Astrocyte (in vitro differentiated cells and primary cell): ENCODE measurements at regions not wholly inside any gene's neighbourhood (a gene's known extent, or its start where the extent isn't known, plus 50 kb on each side); places are given as distances from the start of the nearest gene placed in this dataset.

Experiments
- CTCF ChIP-seq: IDR thresholded peaks from 2 replicates; pipeline ENCODE4 v1.5.1; 2011; ENCODE audit warnings: low read depth, mild to moderate bottlenecking, inconsistent platforms, low read length, moderate library complexity; ENCODE audit not compliant: insufficient read depth
- EZH2 ChIP-seq: IDR thresholded peaks from 2 replicates; pipeline ENCODE4 v1.6.1; 2012; ENCODE audit warnings: mild to moderate bottlenecking, low read length, inconsistent platforms; ENCODE audit not compliant: insufficient read depth

GRCh38 chr5:36786448-36787012 lies 90.0 kb upstream of the NIPBL start:
- TF ChIP-seq CTCF (no peak), EZH2 (no peak)
